SU-DHL-6 (cell line): ENCODE measurements at regions not wholly inside any gene's neighbourhood (a gene's known extent, or its start where the extent isn't known, plus 50 kb on each side); places are given as distances from the start of the nearest gene placed in this dataset.

ENCODE experiments used
- H2AFZ ChIP-seq: fragments of 200-600 bp; sonication (generic); 2 replicates; pipeline ENCODE4 v1.6.1; 2014; ENCODE audit warnings: low read depth, mild to moderate bottlenecking, moderate library complexity, mixed read lengths, antibody characterized with exemption, low read length; ENCODE audit not compliant: severe bottlenecking
- H3F3A ChIP-seq: fragments of 200-600 bp; shearing (Covaris generic); 2 replicates; pipeline ENCODE4 v1.6.0; 2016; ENCODE audit warnings: antibody characterized with exemption, mild to moderate bottlenecking; ENCODE audit not compliant: insufficient read depth
- H3K27ac ChIP-seq: fragments of 200-600 bp; sonication (generic); 2 replicates; pipeline ENCODE4 v1.5.1; 2016; ENCODE audit warnings: low read depth, mild to moderate bottlenecking, low read length, moderate library complexity, mixed read lengths
- H3K27me3 ChIP-seq: fragments of 200-600 bp; sonication (generic), shearing (Covaris generic); 2 replicates; pipeline ENCODE4 v1.6.0; 2014; ENCODE audit warnings: mild to moderate bottlenecking, low read length
- H3K36me3 ChIP-seq: fragments of 200-600 bp; sonication (generic); 2 replicates; pipeline ENCODE4 v1.6.1; 2014; ENCODE audit warnings: mild to moderate bottlenecking, low read length, mixed read lengths
- H3K4me2 ChIP-seq: fragments of 300-600, 200-600 bp; shearing (Covaris generic), sonication (generic); 2 replicates; pipeline ENCODE4 v1.6.0; 2014; ENCODE audit warnings: low read length, low read depth, mild to moderate bottlenecking; ENCODE audit not compliant: poor library complexity, severe bottlenecking
- H3K4me3 ChIP-seq: fragments of 200-600 bp; sonication (generic); 2 replicates; pipeline ENCODE4 v1.5.1; 2014; ENCODE audit warnings: antibody characterized with exemption, low read length, mild to moderate bottlenecking, mixed read lengths; ENCODE audit not compliant: insufficient read depth, poor library complexity, severe bottlenecking
- H3K79me2 ChIP-seq: fragments of 200-600 bp; sonication (generic); 2 replicates; pipeline ENCODE4 v1.6.1; 2014; ENCODE audit warnings: mild to moderate bottlenecking, low read length, moderate library complexity; ENCODE audit not compliant: insufficient read depth
- H3K9ac ChIP-seq: fragments of 200-600 bp; sonication (generic); 2 replicates; pipeline ENCODE4 v1.7.0; 2014; ENCODE audit warnings: mild to moderate bottlenecking, low read length
- H3K9me2 ChIP-seq: fragments of 200-600 bp; sonication (generic); replicated peaks from 2 replicates; pipeline ENCODE4 v1.6.1; 2014; ENCODE audit warnings: low read length; ENCODE audit not compliant: insufficient read depth
- H3K9me3 ChIP-seq: fragments of 200-600 bp; sonication (generic); 2 replicates; pipeline ENCODE4 v1.6.1; 2014; ENCODE audit warnings: low read length, mixed read lengths; ENCODE audit not compliant: insufficient read depth
- H4K20me1 ChIP-seq: fragments of 200-600 bp; sonication (generic); 2 replicates; pipeline ENCODE4 v1.6.1; 2014; ENCODE audit warnings: low read depth, mild to moderate bottlenecking, antibody characterized with exemption, low read length, moderate library complexity, mixed read lengths
- CTCF ChIP-seq: fragments of 200-600 bp; sonication (generic); IDR thresholded peaks from one replicate; pipeline ENCODE4 v1.5.1; 2017; ENCODE audit warnings: antibody characterized with exemption, mild to moderate bottlenecking, low read length, moderate library complexity; ENCODE audit not compliant: insufficient read depth, poor library complexity, severe bottlenecking
- EZH2phosphoT487 ChIP-seq: fragments of 200-600 bp; sonication (generic), shearing (Covaris generic); conservative IDR thresholded peaks from 2 replicates; pipeline ENCODE4 v1.6.1; 2018; ENCODE audit warnings: mild to moderate bottlenecking, antibody characterized with exemption, low read length, moderate library complexity, mixed read lengths

GRCh38 chr16:86298758-86299134, 211.6 kb upstream of the FOXF1 start:
- no peak overlapping the region for H2AFZ ChIP-seq
- H3K9me2 ChIP-seq: no peaks in the 10 kb centered on the region
- H3K79me2 ChIP-seq: no peaks in the 10 kb centered on the region
- no peaks in the 10 kb centered on the region for H3K36me3 ChIP-seq
- H3K27me3 ChIP-seq: no peaks in the 10 kb centered on the region
- no peak overlapping the region for H3K27ac ChIP-seq
- no peak overlapping the region for H3K9ac ChIP-seq
- H3K9me3 ChIP-seq: no peaks in the 10 kb centered on the region
- H3K4me3 ChIP-seq: no peak overlapping the region
- H4K20me1 ChIP-seq: no peaks in the 10 kb centered on the region
- TF ChIP-seq EZH2phosphoT487: no peak
- no peak for TF ChIP-seq CTCF
- H3K4me2 ChIP-seq: no peak overlapping the region
- H3F3A ChIP-seq: no peaks in the 10 kb centered on the region

GRCh38 chr16:86299882-86300610, 210.3 kb upstream of the FOXF1 start:
- H3K9me3 ChIP-seq: no peaks in the 10 kb centered on the region
- no peak overlapping the region for H2AFZ ChIP-seq
- no peak overlapping the region for H3K27ac ChIP-seq
- no peaks in the 10 kb centered on the region for H3K9me2 ChIP-seq
- no peak overlapping the region for H3K4me2 ChIP-seq
- H3K27me3 ChIP-seq: no peaks in the 10 kb centered on the region
- H4K20me1 ChIP-seq: no peaks in the 10 kb centered on the region
- H3F3A ChIP-seq: no peaks in the 10 kb centered on the region
- no peak for TF ChIP-seq CTCF
- no peak for TF ChIP-seq EZH2phosphoT487
- H3K4me3 ChIP-seq: no peak overlapping the region
- H3K9ac ChIP-seq: no peak overlapping the region
- no peaks in the 10 kb centered on the region for H3K36me3 ChIP-seq
- no peaks in the 10 kb centered on the region for H3K79me2 ChIP-seq

- H3K79me2 ChIP-seq: no peaks in the 10 kb centered on the region
- H3K4me3 ChIP-seq: no peak overlapping the region
- no peak overlapping the region for H3K27ac ChIP-seq
- H3K36me3 ChIP-seq: no peaks in the 10 kb centered on the region
- TF ChIP-seq CTCF: no peak
- TF ChIP-seq EZH2phosphoT487: no peak
- no peak overlapping the region for H3K4me2 ChIP-seq
- H3K9ac ChIP-seq: no peak overlapping the region
- no peaks in the 10 kb centered on the region for H3K9me3 ChIP-seq
- no peaks in the 10 kb centered on the region for H4K20me1 ChIP-seq
- H2AFZ ChIP-seq: no peak overlapping the region
- H3F3A ChIP-seq: no peaks in the 10 kb centered on the region
- no peaks in the 10 kb centered on the region for H3K27me3 ChIP-seq
- no peaks in the 10 kb centered on the region for H3K9me2 ChIP-seq
These were observed 209.4 kb upstream of the FOXF1 start for GRCh38 chr16:86300746-86301481.
